Motor neuron (in vitro differentiated cells): ENCODE measurements at regions not wholly inside any gene's neighbourhood (a gene's known extent, or its start where the extent isn't known, plus 50 kb on each side); places are given as distances from the start of the nearest gene placed in this dataset.
A peak's percentile ranks its signal among the peaks of the same experiment; 100 is the strongest.

Experiments used
- ATAC-seq, 8 experiments: fragments of 200-7000 bp; cut with Tn5 transposase; replicated peaks in 6 of 8; 2 replicates each; pipeline ENCODE4 v1.8.0; 2021; ENCODE audit warnings: mild to moderate bottlenecking in 8 of 8, moderate library complexity in 8 of 8
- H3K27ac ChIP-seq, 2 donors: fragments of 250-450 bp; sonication (Bioruptor Pico); 2 replicates each; pipeline ENCODE4 v1.9.0; 2021; ENCODE audit warnings: antibody characterized with exemption in 2 of 2, mild to moderate bottlenecking in 2 of 2, moderate library complexity in 1 of 2
- H3K4me1 ChIP-seq, 2 donors: fragments of 250-450 bp; sonication (Bioruptor Pico); replicated peaks in 1 of 2; 2 replicates each; pipeline ENCODE4 v1.6.1; 2021; ENCODE audit warnings: antibody characterized with exemption in 2 of 2, mild to moderate bottlenecking in 2 of 2, moderate library complexity in 1 of 2
- H3K4me3 ChIP-seq, 5 donors: fragments of 250-450 bp; sonication (Bioruptor Pico); 2 replicates each; pipeline ENCODE4 v1.9.0; 2021; ENCODE audit warnings: antibody characterized with exemption in 5 of 5, mild to moderate bottlenecking in 5 of 5, moderate library complexity in 4 of 5
- WGBS, 10 experiments: fragments of 450-650 bp; shearing (Covaris generic); methylation state at CpG; one replicate each; pipeline ENCODE4 v1.0.0; 2022; 5-methylcytosine and 5-hydroxymethylcytosine counted together
- in situ Hi-C, 9 experiments: fragments of 400-800 bp; cut with MboI; loops; one replicate each; pipeline ENCODE4 v1.15.0; 2021; ENCODE audit warnings: low sequenced_read_pairs in 9 of 9, low pct_unique_long_range_greater_than_20kb in 2 of 9; ENCODE audit not compliant: unreplicated experiment in 9 of 9

DNA sequence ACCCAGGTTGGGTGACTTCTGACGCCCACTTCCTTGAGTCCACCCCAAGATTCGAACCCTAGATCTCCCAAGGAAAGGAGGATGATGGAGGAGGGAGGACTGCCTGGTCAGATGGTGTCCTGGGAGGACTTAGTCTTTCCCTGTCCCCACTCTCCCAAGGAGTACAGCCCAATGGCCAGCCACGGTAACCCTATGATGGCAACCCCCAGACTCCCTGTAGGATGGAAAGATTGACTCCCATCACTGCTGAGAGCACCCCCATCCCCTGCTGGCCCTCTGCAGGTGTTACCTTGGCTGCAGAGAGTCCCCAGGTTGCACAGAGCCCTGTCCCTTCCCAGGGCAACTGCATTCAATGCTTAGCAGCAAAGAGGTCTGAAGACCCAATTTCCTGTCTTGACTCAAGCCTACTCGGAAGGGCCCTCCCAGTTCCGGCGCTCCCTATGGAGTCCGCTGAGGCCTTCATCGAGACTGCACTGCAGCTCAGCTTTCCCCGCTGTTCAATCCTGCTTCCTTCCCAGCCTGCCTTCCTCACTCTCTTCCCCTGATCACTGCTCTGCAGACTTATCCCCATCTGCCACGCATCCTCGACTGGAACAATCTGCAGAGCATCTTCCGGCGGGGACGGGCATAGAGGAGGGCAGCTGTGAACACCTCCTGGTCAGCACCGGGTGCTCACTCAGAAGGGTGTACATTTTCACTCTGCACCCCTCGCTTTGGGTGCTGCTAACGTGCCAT, 50.8 kb upstream of the OCM2 start:
- WGBS, 10 experiments = 43 to 89% (median 63%) methylated on average over 2 to 11 of the region's 17 CpGs; no CpG with 5 or more reads in 3 of the 10 experiments
- no peak overlapping the region for H3K27ac ChIP-seq

DNA sequence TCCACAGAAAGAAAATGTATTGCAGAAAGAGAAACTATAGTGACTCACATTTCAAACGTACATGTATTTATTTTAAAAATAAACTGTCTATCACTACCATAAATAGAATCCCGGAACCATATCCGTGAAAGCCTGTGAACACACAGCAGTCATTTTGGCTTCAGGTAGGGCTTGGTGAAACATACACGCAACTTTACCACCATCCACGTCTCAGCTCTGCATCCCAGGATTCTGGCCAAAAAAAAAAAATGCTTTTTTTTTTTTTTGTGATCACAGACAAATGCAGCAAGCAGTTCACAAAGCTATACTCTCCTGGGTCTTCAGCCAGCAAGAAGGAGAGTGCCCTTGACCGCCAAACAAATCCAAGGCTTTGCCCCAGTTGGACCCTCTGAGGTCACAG, 56.8 kb upstream of the OCM2 start:
- WGBS, 10 experiments = 0 to 100% (median 88%) methylated on average over 1 to 5 of the region's 6 CpGs; no CpG with 5 or more reads in 1 of the 10 experiments
- H3K4me1 ChIP-seq = no peaks in the 10 kb centered on the region
- H3K27ac ChIP-seq = no peak overlapping the region
- in situ Hi-C loops = no loop called here
- ATAC-seq = no peak
- no peak overlapping the region for H3K4me3 ChIP-seq

More for the DNA sequence above, 50.8 kb upstream of the OCM2 start:
- no peak for ATAC-seq
- Histone ChIP-seq H3K4me3 (no peak overlapping the region), H3K4me1 (no peaks in the 10 kb centered on the region)
- in situ Hi-C loops = no loop called here

DNA sequence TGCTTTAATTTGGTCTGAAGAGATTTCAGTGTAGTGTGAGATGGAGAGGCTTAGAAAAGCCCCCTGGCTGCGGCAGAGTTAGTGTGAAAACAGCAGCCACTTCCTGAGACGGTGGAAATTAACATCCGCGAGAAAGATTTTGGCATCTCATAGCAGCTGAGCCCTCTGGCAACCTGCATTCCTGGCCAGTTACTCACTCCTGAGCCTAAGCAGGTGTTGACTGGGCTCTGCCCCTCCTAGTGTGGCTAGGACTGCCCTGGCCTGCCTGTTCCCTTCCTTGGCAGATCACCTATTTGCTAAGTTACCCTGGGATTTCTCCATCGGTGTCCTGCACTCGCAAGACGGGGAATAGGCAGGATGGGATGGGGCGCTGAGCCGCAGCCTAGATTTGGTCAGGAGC, 57.6 kb upstream of the LMTK2 start:
- Histone ChIP-seq H3K4me1 (no peaks in the 10 kb centered on the region), H3K27ac (no peak overlapping the region), H3K4me3 (no peak overlapping the region)
- WGBS, 10 experiments = 31 to 97% (median 83%) methylated on average over 1 to 9 of the region's 9 CpGs; no CpG with 5 or more reads in 3 of the 10 experiments
- in situ Hi-C loops = no loop called here
- ATAC-seq = peak in 1 of 8 experiments; percentile 44

DNA sequence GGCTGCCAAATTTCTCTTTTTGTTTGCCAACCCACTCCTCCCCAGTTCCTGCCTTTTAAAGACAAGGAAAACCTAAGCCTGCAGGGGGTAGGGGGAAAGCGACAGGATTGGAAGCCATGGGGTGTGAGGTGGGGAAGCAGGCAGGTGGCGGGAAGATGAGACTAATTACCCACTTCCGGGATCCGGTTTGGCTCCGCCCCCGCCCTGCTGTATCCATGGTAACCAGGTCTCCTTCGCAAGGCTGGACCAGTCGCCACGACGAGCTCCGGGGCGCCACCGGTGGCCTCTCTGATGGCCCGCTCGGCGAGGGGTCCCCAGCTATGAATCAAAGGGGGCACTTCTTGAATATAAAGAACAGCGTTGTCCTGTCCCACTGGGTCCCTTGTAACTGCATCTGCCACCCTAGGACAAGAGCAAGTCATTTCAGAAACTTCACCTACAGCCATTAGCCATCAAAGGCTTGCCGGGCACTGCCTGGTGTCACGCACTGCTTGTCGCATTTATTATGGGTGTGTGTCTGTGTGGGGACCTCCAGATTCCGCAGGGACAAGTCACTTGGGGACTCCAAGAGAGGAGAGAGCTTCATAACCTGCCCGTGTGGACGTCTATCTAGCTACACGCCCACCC, 55.4 kb upstream of the LMTK2 start:
- no peak overlapping the region for H3K27ac ChIP-seq
- H3K4me1 ChIP-seq = no peaks in the 10 kb centered on the region
- 0 to 90% (median 47%) methylated on average over 1 to 15 of the region's 24 CpGs; no CpG with 5 or more reads in 2 of the 10 experiments for WGBS, 10 experiments
- peak overlapping the region in 2 of 5 donors; percentile 4 to 8 for H3K4me3 ChIP-seq
- in situ Hi-C loops = no loop called here
- peak in 5 of 8 experiments; percentile 43 to 91 (median 61) for ATAC-seq

GRCh38 chr7:98054585-98054984, 52.1 kb upstream of the LMTK2 start:
- ATAC-seq = no peak
- Histone ChIP-seq H3K27ac (no peak overlapping the region), H3K4me3 (no peak overlapping the region), H3K4me1 (no peaks in the 10 kb centered on the region)
- WGBS, 10 experiments = 0 to 100% (median 71%) methylated on average over 1 to 4 of the region's 4 CpGs; no CpG with 5 or more reads in 3 of the 10 experiments
- in situ Hi-C loops = no loop called here

GRCh38 chr7:98056580-98056979, 50.1 kb upstream of the LMTK2 start:
- no peak overlapping the region for H3K27ac ChIP-seq
- ATAC-seq = no peak
- in situ Hi-C loops = no loop called here
- 14 to 100% (median 75%) methylated on average over 1 to 4 of the region's 9 CpGs; no CpG with 5 or more reads in 3 of the 10 experiments for WGBS, 10 experiments
- H3K4me3 ChIP-seq = no peak overlapping the region
- H3K4me1 ChIP-seq = no peaks in the 10 kb centered on the region
